B cell (primary cell): ENCODE measurements at regions not wholly inside any gene's neighbourhood (a gene's known extent, or its start where the extent isn't known, plus 50 kb on each side); places are given as distances from the start of the nearest gene placed in this dataset.

Experiments used
- ATAC-seq: fragments of 200-7000 bp; cut with Tn5 transposase; one replicate; pipeline ENCODE4 v1.10.0; 2021; ENCODE audit warnings: low read depth, mild to moderate bottlenecking, moderate number of reproducible peaks, moderate library complexity
- CTCF ChIA-PET: fragments of 350-600 bp; sonication (Branson Sonifier 250); formaldehyde crosslinking; loops from one replicate; lab custom pipeline; 2021; ENCODE audit warnings: antibody characterized with exemption, inconsistent platforms; lab: Charles Lee
- POLR2A ChIA-PET: fragments of 350-600 bp; sonication (Branson Sonifier 250); formaldehyde crosslinking; loops from one replicate; lab custom pipeline; 2021; ENCODE audit warnings: antibody characterized with exemption; lab: Charles Lee
- DNase-seq: peaks from one replicate; pipeline ENCODE4 v3.0.0; 2013
- H2AFZ ChIP-seq: 2 replicates; pipeline ENCODE4 v1.6.1; 2012; ENCODE audit warnings: mild to moderate bottlenecking, low read depth, low read length; ENCODE audit not compliant: insufficient read depth, poor library complexity, severe bottlenecking
- H3K27ac ChIP-seq, 2 donors: 1 replicate in 1 of 2; 2 replicates in 1 of 2; pipeline ENCODE4 v1.5.1; 2012 to 2013; ENCODE audit warnings: low read length in 2 of 2, mild to moderate bottlenecking in 2 of 2, moderate library complexity in 1 of 2
- H3K27me3 ChIP-seq, 4 experiments: fragments of 200-600 bp in 1 of 4; sonication (generic) in 1 of 4; replicated peaks in 1 of 4; 1 replicate in 2 of 4; 2 replicates in 2 of 4; pipeline versions ENCODE4 v1.6.1 to v1.7.0; 2013 to 2016; ENCODE audit warnings: low read length in 3 of 4, mild to moderate bottlenecking in 2 of 4, mixed read lengths in 1 of 4, moderate library complexity in 1 of 4; ENCODE audit not compliant: insufficient read depth in 4 of 4, control insufficient read depth in 3 of 4; ENCODE audit errors: control extremely low read depth in 1 of 4
- H3K36me3 ChIP-seq, 2 experiments: replicated peaks in 1 of 2; 1 replicate in 1 of 2; 2 replicates in 1 of 2; pipeline versions ENCODE4 v1.6.1 to v1.7.1; 2013; ENCODE audit warnings: low read length in 1 of 2; ENCODE audit not compliant: insufficient read depth in 2 of 2, control insufficient read depth in 1 of 2; ENCODE audit errors: control extremely low read depth in 1 of 2, extremely low read depth in 1 of 2
- H3K4me1 ChIP-seq, 2 donors: fragments of 200-600 bp in 1 of 2; sonication (generic) in 1 of 2; 1 replicate in 1 of 2; 2 replicates in 1 of 2; pipeline versions ENCODE4 v1.5.1 to v1.6.1; 2013 to 2017; ENCODE audit warnings: low read length in 2 of 2; ENCODE audit not compliant: control insufficient read depth in 2 of 2, insufficient read depth in 2 of 2
- H3K4me2 ChIP-seq: replicated peaks from 2 replicates; pipeline ENCODE3; 2012; ENCODE audit warnings: mild to moderate bottlenecking, low read depth, low read length; ENCODE audit not compliant: poor library complexity, severe bottlenecking
- H3K4me3 ChIP-seq, 5 experiments: fragments of 200-600 bp in 1 of 5; sonication (generic) in 1 of 5; 1 replicate in 3 of 5; 2 replicates in 2 of 5; pipeline versions ENCODE4 v1.5.1 to v1.7.0; 2011 to 2016; ENCODE audit warnings: low read length in 4 of 5, mild to moderate bottlenecking in 4 of 5, low read depth in 2 of 5, control low read depth in 1 of 5, moderate library complexity in 1 of 5; ENCODE audit not compliant: insufficient read depth in 1 of 5; ENCODE audit errors: control extremely low read depth in 1 of 5, extremely low read depth in 1 of 5
- H3K79me2 ChIP-seq: fragments of 200-600 bp; sonication (generic); one replicate; pipeline ENCODE4 v1.6.0; 2016; ENCODE audit warnings: low read length; ENCODE audit not compliant: control insufficient read depth, insufficient read depth
- H3K9ac ChIP-seq: fragments of 200-600 bp; sonication (generic); 2 replicates; pipeline ENCODE4 v1.6.1; 2017; ENCODE audit warnings: mild to moderate bottlenecking, low read length, moderate library complexity
- H3K9me3 ChIP-seq, 3 donors: one replicate each; pipeline versions ENCODE4 v1.6.1 to v1.7.1; 2013; ENCODE audit warnings: low read length in 2 of 3; ENCODE audit not compliant: control insufficient read depth in 2 of 3, insufficient read depth in 1 of 3; ENCODE audit errors: control extremely low read depth in 1 of 3
- H4K20me1 ChIP-seq: 2 replicates; pipeline ENCODE4 v1.6.0; 2012; ENCODE audit warnings: mild to moderate bottlenecking, low read length; ENCODE audit not compliant: insufficient read depth, control insufficient read depth, poor library complexity, severe bottlenecking
- H3K27ac Mint-ChIP-seq: one replicate; pipeline ENCODE4 v1.8.0; 2021; ENCODE audit warnings: mixed read lengths
- H3K27me3 Mint-ChIP-seq: one replicate; pipeline ENCODE4 v1.8.0; 2021; ENCODE audit warnings: mixed read lengths
- H3K4me1 Mint-ChIP-seq: one replicate; pipeline ENCODE4 v1.8.0; 2021; ENCODE audit warnings: mixed read lengths
- H3K4me3 Mint-ChIP-seq: one replicate; pipeline ENCODE4 v1.8.0; 2021; ENCODE audit warnings: mixed read lengths
- H3K9me3 Mint-ChIP-seq: one replicate; pipeline ENCODE4 v1.8.0; 2022; ENCODE audit warnings: mixed read lengths; ENCODE audit not compliant: insufficient read depth
- EZH2 ChIP-seq: IDR thresholded peaks from 2 replicates; pipeline ENCODE4 v1.6.1; 2012; ENCODE audit warnings: borderline replicate concordance, low read depth, mild to moderate bottlenecking, moderate library complexity, low read length; ENCODE audit not compliant: insufficient read depth, poor library complexity, severe bottlenecking
- WGBS: methylation state at CpG from one replicate; pipeline ENCODE4 v1.1.5; 2013; ENCODE audit warnings: missing lambda C conversion rate; ENCODE audit not compliant: insufficient coverage; 5-methylcytosine and 5-hydroxymethylcytosine counted together
- intact Hi-C: fragments of 100-400 bp; cut with micrococcal nuclease; formaldehyde crosslinking; loops from one replicate; pipeline ENCODE4 v1.10.0; 2022
- TF ChIP-seq, protein P1 (sequence below): fragments of 200-600 bp; IDR thresholded peaks from one replicate; pipeline ENCODE4 v1.8.0; 2022; ENCODE audit warnings: antibody characterized with exemption, mild to moderate bottlenecking

DNA sequence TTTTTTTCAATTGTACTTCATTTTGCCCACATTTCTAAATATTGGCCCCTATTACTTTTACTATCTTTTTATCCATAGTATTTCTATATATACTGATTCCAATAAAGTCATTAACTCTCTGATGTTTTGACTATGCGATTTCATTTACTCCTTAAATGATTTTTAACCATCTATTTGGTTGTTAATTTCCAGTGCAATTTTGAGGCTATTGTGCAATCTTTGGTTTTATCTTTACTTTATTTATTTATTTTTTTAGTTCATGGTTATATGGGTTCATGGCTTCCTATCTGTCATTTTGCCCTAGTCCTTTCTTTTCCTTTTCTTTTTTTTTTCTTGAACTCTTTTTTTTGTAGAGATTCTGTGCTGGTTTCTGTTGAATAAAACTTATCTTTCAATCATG is 1408.0 kb upstream of the GBE1 start:
- Histone ChIP-seq H3K9me3 (no peaks in the 10 kb centered on the region), H3K79me2 (no peaks in the 10 kb centered on the region), H3K27me3 (no peaks in the 10 kb centered on the region), H3K36me3 (no peaks in the 10 kb centered on the region), H3K9ac (no peak overlapping the region), H3K4me3 (no peak overlapping the region), H3K4me2 (no peak overlapping the region), H2AFZ (no peak overlapping the region), H3K27ac (no peak overlapping the region), H4K20me1 (no peaks in the 10 kb centered on the region), H3K4me1 (no peaks in the 10 kb centered on the region)
- peaks cover 4% of the 10 kb centered on the region for H3K9me3 Mint-ChIP-seq
- no peaks in the 10 kb centered on the region for H3K27me3 Mint-ChIP-seq
- no peak overlapping the region for H3K4me3 Mint-ChIP-seq
- WGBS, result no CpG with 5 or more reads among the region's 1 CpG
- no peak overlapping the region for H3K27ac Mint-ChIP-seq
- ATAC-seq, result no peak
- CTCF ChIA-PET, result no interaction called here
- intact Hi-C loops, result no loop called here
- POLR2A ChIA-PET, result no interaction called here
- TF ChIP-seq, protein P1, sequence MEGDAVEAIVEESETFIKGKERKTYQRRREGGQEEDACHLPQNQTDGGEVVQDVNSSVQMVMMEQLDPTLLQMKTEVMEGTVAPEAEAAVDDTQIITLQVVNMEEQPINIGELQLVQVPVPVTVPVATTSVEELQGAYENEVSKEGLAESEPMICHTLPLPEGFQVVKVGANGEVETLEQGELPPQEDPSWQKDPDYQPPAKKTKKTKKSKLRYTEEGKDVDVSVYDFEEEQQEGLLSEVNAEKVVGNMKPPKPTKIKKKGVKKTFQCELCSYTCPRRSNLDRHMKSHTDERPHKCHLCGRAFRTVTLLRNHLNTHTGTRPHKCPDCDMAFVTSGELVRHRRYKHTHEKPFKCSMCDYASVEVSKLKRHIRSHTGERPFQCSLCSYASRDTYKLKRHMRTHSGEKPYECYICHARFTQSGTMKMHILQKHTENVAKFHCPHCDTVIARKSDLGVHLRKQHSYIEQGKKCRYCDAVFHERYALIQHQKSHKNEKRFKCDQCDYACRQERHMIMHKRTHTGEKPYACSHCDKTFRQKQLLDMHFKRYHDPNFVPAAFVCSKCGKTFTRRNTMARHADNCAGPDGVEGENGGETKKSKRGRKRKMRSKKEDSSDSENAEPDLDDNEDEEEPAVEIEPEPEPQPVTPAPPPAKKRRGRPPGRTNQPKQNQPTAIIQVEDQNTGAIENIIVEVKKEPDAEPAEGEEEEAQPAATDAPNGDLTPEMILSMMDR, result no peak
- no peak for TF ChIP-seq EZH2
- no peaks in the 10 kb centered on the region for H3K4me1 Mint-ChIP-seq
- no peak for DNase-seq

DNA sequence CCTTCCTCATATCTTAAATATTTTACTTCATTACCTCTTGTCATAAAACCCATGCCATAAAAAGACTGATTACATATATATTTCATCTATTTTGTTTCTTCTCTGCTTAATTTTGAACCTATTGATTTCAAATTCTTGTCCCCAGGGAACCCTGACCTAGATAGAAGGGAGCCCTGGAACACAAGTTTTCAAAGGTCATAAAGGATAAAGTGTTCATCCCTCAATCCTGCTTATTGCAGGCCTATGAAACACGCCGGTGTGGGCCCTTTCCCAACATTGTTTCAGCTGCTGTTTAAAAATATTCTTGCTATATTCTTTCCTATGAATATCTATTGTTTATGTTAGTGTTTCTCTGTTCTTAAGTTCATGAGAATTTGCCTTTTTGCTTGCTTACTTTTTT is 1389.5 kb upstream of the GBE1 start:
- H3K4me1 Mint-ChIP-seq, result no peaks in the 10 kb centered on the region
- Histone ChIP-seq H4K20me1 (no peaks in the 10 kb centered on the region), H3K27ac (no peak overlapping the region), H3K4me1 (no peaks in the 10 kb centered on the region), H3K9ac (no peak overlapping the region), H3K36me3 (no peaks in the 10 kb centered on the region), H3K9me3 (no peaks in the 10 kb centered on the region), H3K27me3 (no peaks in the 10 kb centered on the region), H3K79me2 (no peaks in the 10 kb centered on the region), H3K4me3 (no peak overlapping the region), H3K4me2 (no peak overlapping the region), H2AFZ (no peak overlapping the region)
- intact Hi-C loops, result no loop called here
- H3K27me3 Mint-ChIP-seq, result no peaks in the 10 kb centered on the region
- H3K27ac Mint-ChIP-seq, result no peak overlapping the region
- H3K9me3 Mint-ChIP-seq, result peaks cover 2% of the 10 kb centered on the region
- H3K4me3 Mint-ChIP-seq, result no peak overlapping the region
- no CpG with 5 or more reads among the region's 2 CpGs for WGBS
- ATAC-seq, result no peak
- TF ChIP-seq, protein P1, result no peak
- TF ChIP-seq EZH2, result no peak
- no peak for DNase-seq
- ChIA-PET POLR2A (no interaction called here), CTCF (no interaction called here)
